Neuronal stem cell (in vitro differentiated cells): ENCODE measurements at regions not wholly inside any gene's neighbourhood (a gene's known extent, or its start where the extent isn't known, plus 50 kb on each side); places are given as distances from the start of the nearest gene placed in this dataset.
"Not testable (repeated sequence)": the region's sequence is repeated elsewhere in the genome, so short reads cannot be mapped to it uniquely, and the experiment has no call there.

Experiments
- DNase-seq: peaks from one replicate; pipeline ENCODE4 v3.0.0-alpha.2; 2013; ENCODE audit warnings: low spot score
- H2AFZ ChIP-seq: one replicate; pipeline ENCODE4 v1.6.1; 2013; ENCODE audit warnings: mild to moderate bottlenecking, low read length, inconsistent platforms
- H2AK5ac ChIP-seq: 2 replicates; pipeline ENCODE4 v1.6.1; 2013; ENCODE audit warnings: low read depth, mild to moderate bottlenecking, inconsistent platforms, low read length, moderate library complexity, mixed read lengths
- H2BK120ac ChIP-seq: 2 replicates; pipeline ENCODE4 v1.6.1; 2013; ENCODE audit warnings: low read depth, mild to moderate bottlenecking, inconsistent platforms, low read length, moderate library complexity, mixed read lengths
- H2BK12ac ChIP-seq: one replicate; pipeline ENCODE4 v1.6.1; 2013; ENCODE audit warnings: low read length, inconsistent platforms
- H2BK15ac ChIP-seq: 2 replicates; pipeline ENCODE4 v1.6.1; 2013; ENCODE audit warnings: mild to moderate bottlenecking, low read length, inconsistent platforms, mixed read lengths
- H2BK5ac ChIP-seq: one replicate; pipeline ENCODE4 v1.6.1; 2013; ENCODE audit warnings: inconsistent platforms, mild to moderate bottlenecking, low read length, moderate library complexity
- H3K14ac ChIP-seq: one replicate; pipeline ENCODE4 v1.6.1; 2013; ENCODE audit warnings: low read length, inconsistent platforms
- H3K18ac ChIP-seq: 2 replicates; pipeline ENCODE4 v1.6.1; 2013; ENCODE audit warnings: low read length, inconsistent platforms
- H3K23ac ChIP-seq: 2 replicates; pipeline ENCODE4 v1.6.1; 2013; ENCODE audit warnings: low read depth, mild to moderate bottlenecking, mixed read lengths, low read length, inconsistent platforms; ENCODE audit not compliant: poor library complexity
- H3K27ac ChIP-seq: replicated peaks from 3 replicates; pipeline ENCODE4 v1.5.1; 2013; ENCODE audit warnings: low read length, inconsistent platforms
- H3K27me3 ChIP-seq, 3 experiments: 2 replicates each; pipeline ENCODE4 v1.6.1; 2013; ENCODE audit warnings: low read length in 3 of 3, mild to moderate bottlenecking in 2 of 3, inconsistent platforms in 1 of 3, low read depth in 1 of 3, mixed read lengths in 1 of 3, moderate library complexity in 1 of 3; ENCODE audit not compliant: control insufficient read depth in 3 of 3, insufficient read depth in 3 of 3
- H3K36me3 ChIP-seq, 2 donors: replicated peaks in 1 of 2; 2 replicates each; pipeline ENCODE4 v1.6.1; 2013; ENCODE audit warnings: low read length in 2 of 2; ENCODE audit not compliant: control insufficient read depth in 2 of 2, insufficient read depth in 2 of 2
- H3K4ac ChIP-seq: 2 replicates; pipeline ENCODE4 v1.6.1; 2013; ENCODE audit warnings: inconsistent platforms, mild to moderate bottlenecking, low read length, moderate library complexity
- H3K4me1 ChIP-seq, 2 donors: 1 replicate in 1 of 2; 2 replicates in 1 of 2; pipeline ENCODE4 v1.6.1; 2013; ENCODE audit warnings: low read length in 2 of 2, low read depth in 1 of 2; ENCODE audit not compliant: control insufficient read depth in 2 of 2, insufficient read depth in 1 of 2
- H3K4me2 ChIP-seq: one replicate; pipeline ENCODE4 v1.6.1; 2013; ENCODE audit warnings: mild to moderate bottlenecking, low read length, inconsistent platforms; ENCODE audit not compliant: insufficient read depth, poor library complexity, severe bottlenecking
- H3K4me3 ChIP-seq, 2 donors: 2 replicates each; pipeline ENCODE4 v1.5.1; 2013; ENCODE audit warnings: low read length in 2 of 2, mild to moderate bottlenecking in 2 of 2, inconsistent platforms in 1 of 2, moderate library complexity in 1 of 2
- H3K79me1 ChIP-seq: one replicate; pipeline ENCODE4 v1.6.1; 2013; ENCODE audit warnings: low read depth, mild to moderate bottlenecking, inconsistent platforms, low read length, moderate library complexity
- H3K9ac ChIP-seq: one replicate; pipeline ENCODE4 v1.6.1; 2013; ENCODE audit warnings: mild to moderate bottlenecking, low read depth, low read length, inconsistent platforms; ENCODE audit not compliant: poor library complexity
- H3K9me3 ChIP-seq, 2 donors: replicated peaks in 1 of 2; 2 replicates each; pipeline versions ENCODE3 to v1.6.1; 2013; ENCODE audit warnings: low read length in 2 of 2, mild to moderate bottlenecking in 2 of 2, inconsistent platforms in 1 of 2, low read depth in 1 of 2, mixed read lengths in 1 of 2, moderate library complexity in 1 of 2; ENCODE audit not compliant: control insufficient read depth in 2 of 2, insufficient read depth in 1 of 2
- H4K8ac ChIP-seq: one replicate; pipeline ENCODE4 v1.6.1; 2013; ENCODE audit warnings: low read depth, mild to moderate bottlenecking, inconsistent platforms, low read length, moderate library complexity
- H4K91ac ChIP-seq: one replicate; pipeline ENCODE4 v1.6.1; 2013; ENCODE audit warnings: low read length, low read depth, mild to moderate bottlenecking, inconsistent platforms; ENCODE audit not compliant: poor library complexity
- WGBS, 2 donors: extraction: QIAGEN DNeasy Blood & Tissue Kit; methylation state at CpG; one replicate each; pipeline ENCODE4 v1.1.7; 2013; ENCODE audit warnings: missing lambda C conversion rate in 2 of 2, mixed read lengths in 1 of 2; ENCODE audit not compliant: insufficient read length in 2 of 2, insufficient replicate concordance in 1 of 2; ENCODE audit errors: extremely low coverage in 2 of 2; 5-methylcytosine and 5-hydroxymethylcytosine counted together

DNA sequence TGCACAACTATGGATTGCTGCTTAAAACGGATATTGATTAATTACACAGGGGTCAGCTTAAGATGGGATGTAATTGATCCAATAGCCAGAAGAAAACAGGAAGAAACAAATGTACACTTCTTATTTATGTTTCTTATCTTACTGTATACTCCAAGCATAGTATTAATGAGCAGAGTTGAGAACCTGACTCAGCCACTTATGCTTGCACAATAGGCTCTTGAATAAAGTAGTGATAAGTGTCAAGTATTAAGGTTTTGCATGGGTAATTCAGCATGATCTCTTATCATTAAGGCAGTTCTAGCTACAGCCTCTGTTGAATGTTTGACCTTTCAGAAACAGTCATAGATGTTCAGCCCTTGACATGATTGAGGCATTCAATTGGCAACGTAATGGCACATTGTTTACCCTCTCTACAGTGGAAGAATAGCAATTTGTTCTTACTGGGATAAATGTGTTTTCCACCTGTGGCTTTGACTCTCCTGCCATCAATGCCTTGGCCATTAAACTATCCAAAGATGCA, 136.5 kb downstream of the OR4F15 start:
- H3K9ac ChIP-seq, H3K4me1 ChIP-seq, H3K27ac ChIP-seq, H2BK12ac ChIP-seq, DNase-seq, H3K79me1 ChIP-seq, H2BK5ac ChIP-seq, H2BK120ac ChIP-seq, H3K4ac ChIP-seq, H3K4me3 ChIP-seq, H2BK15ac ChIP-seq, H4K91ac ChIP-seq, H3K36me3 ChIP-seq, H3K4me2 ChIP-seq, H3K14ac ChIP-seq, H3K27me3 ChIP-seq, H2AFZ ChIP-seq, H2AK5ac ChIP-seq, H4K8ac ChIP-seq, H3K9me3 ChIP-seq, H3K23ac ChIP-seq, H3K18ac ChIP-seq: not testable (repeated sequence)
- no CpG with 5 or more reads among the region's 2 CpGs for WGBS, 2 donors

DNA sequence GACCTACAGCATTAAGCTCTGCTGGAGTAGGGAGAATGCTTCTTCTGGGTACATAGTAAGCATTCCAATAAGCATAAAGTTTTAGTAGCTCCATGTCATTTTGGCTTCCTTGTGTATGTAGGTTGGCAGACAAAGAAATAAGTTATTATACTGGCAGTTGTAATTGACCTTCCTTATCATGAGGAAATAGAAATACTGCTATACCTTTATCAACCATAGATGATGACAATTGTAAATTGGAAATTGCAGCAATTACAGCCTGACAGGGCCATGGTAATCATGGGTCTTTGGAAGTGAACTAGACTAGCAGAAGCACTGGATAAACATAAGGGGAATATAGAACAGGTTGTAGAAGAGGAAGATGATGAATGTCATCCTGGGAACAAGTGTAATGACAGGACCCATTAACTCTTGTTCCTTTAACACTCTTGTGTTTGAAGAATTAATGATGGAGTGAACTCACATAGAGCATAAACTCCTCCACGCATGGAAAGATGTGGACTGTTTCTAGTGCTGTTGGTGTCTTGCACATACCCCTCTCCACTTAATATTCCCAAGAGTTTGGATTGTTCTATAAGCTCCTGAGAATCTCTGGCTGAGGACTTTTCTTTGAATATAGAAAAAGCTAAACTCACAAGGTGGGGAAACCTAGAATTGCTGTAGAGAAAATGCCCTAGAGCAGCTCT, 137.5 kb downstream of the OR4F15 start:
- not testable (repeated sequence) for H3K79me1 ChIP-seq, H3K4me3 ChIP-seq, H2AFZ ChIP-seq, H3K4me1 ChIP-seq, H3K9ac ChIP-seq, H3K4me2 ChIP-seq, H3K14ac ChIP-seq, H2BK12ac ChIP-seq, DNase-seq, H2BK120ac ChIP-seq, H3K4ac ChIP-seq, H4K8ac ChIP-seq, H4K91ac ChIP-seq, H2AK5ac ChIP-seq, H3K23ac ChIP-seq, H3K9me3 ChIP-seq, H3K18ac ChIP-seq, H3K36me3 ChIP-seq, H2BK5ac ChIP-seq, H3K27ac ChIP-seq, H2BK15ac ChIP-seq, H3K27me3 ChIP-seq
- no CpG with 5 or more reads among the region's 1 CpG for WGBS, 2 donors

- not testable (repeated sequence) for H3K79me1 ChIP-seq, H3K27me3 ChIP-seq, H2BK12ac ChIP-seq, H2BK15ac ChIP-seq, H3K4me3 ChIP-seq, H3K14ac ChIP-seq, H3K36me3 ChIP-seq, H2AK5ac ChIP-seq, H3K4me2 ChIP-seq, H2BK5ac ChIP-seq, H3K9me3 ChIP-seq, DNase-seq, H3K23ac ChIP-seq, H2BK120ac ChIP-seq, H4K91ac ChIP-seq, H3K18ac ChIP-seq, H3K4me1 ChIP-seq, H3K4ac ChIP-seq, H4K8ac ChIP-seq, H2AFZ ChIP-seq, H3K27ac ChIP-seq, H3K9ac ChIP-seq
- WGBS, 2 donors, result no CpG with 5 or more reads among the region's 7 CpGs
Measured at GRCh38 chr15:101953993-101954392, 142.0 kb downstream of the OR4F15 start.

GRCh38 chr15:101955840-101956239, 143.8 kb downstream of the OR4F15 start:
- not testable (repeated sequence) for H2BK5ac ChIP-seq, DNase-seq, H3K14ac ChIP-seq, H3K9ac ChIP-seq, H4K91ac ChIP-seq, H2AK5ac ChIP-seq, H2BK15ac ChIP-seq, H3K9me3 ChIP-seq, H3K4me2 ChIP-seq, H3K27me3 ChIP-seq, H3K4ac ChIP-seq, H3K4me1 ChIP-seq, H2BK12ac ChIP-seq, H4K8ac ChIP-seq, H2BK120ac ChIP-seq, H3K79me1 ChIP-seq, H3K4me3 ChIP-seq, H2AFZ ChIP-seq, H3K23ac ChIP-seq, H3K18ac ChIP-seq, H3K36me3 ChIP-seq, H3K27ac ChIP-seq
- WGBS, 2 donors, result no CpG with 5 or more reads among the region's 8 CpGs
